ENCODE measurements at regions not wholly inside any gene's neighbourhood (a gene's known extent, or its start where the extent isn't known, plus 50 kb on each side); places are given as distances from the start of the nearest gene placed in this dataset.

- Histone ChIP-seq H3K27ac (ENCODE audit: low read depth, low read length) (no peak overlapping the region), H3K9ac (ENCODE audit: low read depth in 1 of 2, low read length in 2 of 2) (no peak overlapping the region), H3K9me3 (ENCODE audit: control insufficient read depth in 1 of 2, low read length in 2 of 2) (no peaks in the 10 kb centered on the region), H3K27me3 (ENCODE audit: control insufficient read depth in 1 of 2, insufficient read depth in 2 of 2, low read length in 2 of 2) (no peaks in the 10 kb centered on the region), H3K4me1 (ENCODE audit: control insufficient read depth in 1 of 2, insufficient read depth in 2 of 2, low read length in 2 of 2) (no peaks in the 10 kb centered on the region), H3K4me3 (ENCODE audit: low read depth in 1 of 2, low read length in 2 of 2) (no peak overlapping the region), H3K36me3 (ENCODE audit: control insufficient read depth in 1 of 2, insufficient read depth in 2 of 2, low read length in 2 of 2) (no peaks in the 10 kb centered on the region)
Observed at GRCh38 chr5:86824637-86825036, 206.9 kb downstream of the COX7C start.

- Histone ChIP-seq H3K4me1 (ENCODE audit: control insufficient read depth in 1 of 2, insufficient read depth in 2 of 2, low read length in 2 of 2) (no peaks in the 10 kb centered on the region), H3K27ac (ENCODE audit: low read depth, low read length) (no peak overlapping the region), H3K27me3 (ENCODE audit: control insufficient read depth in 1 of 2, insufficient read depth in 2 of 2, low read length in 2 of 2) (no peaks in the 10 kb centered on the region), H3K9ac (ENCODE audit: low read depth in 1 of 2, low read length in 2 of 2) (no peak overlapping the region), H3K36me3 (ENCODE audit: control insufficient read depth in 1 of 2, insufficient read depth in 2 of 2, low read length in 2 of 2) (no peaks in the 10 kb centered on the region), H3K4me3 (ENCODE audit: low read depth in 1 of 2, low read length in 2 of 2) (no peak overlapping the region), H3K9me3 (ENCODE audit: control insufficient read depth in 1 of 2, low read length in 2 of 2) (peaks cover 0 to 3% of the 10 kb centered on the region in 2 donors)
Observed at GRCh38 chr5:86831128-86831527, 213.4 kb downstream of the COX7C start.

GRCh38 chr5:86833868-86834267 lies 216.1 kb downstream of the COX7C start:
- H3K36me3 ChIP-seq (ENCODE audit: control insufficient read depth in 1 of 2, insufficient read depth in 2 of 2, low read length in 2 of 2), result no peaks in the 10 kb centered on the region
- H3K9ac ChIP-seq (ENCODE audit: low read depth in 1 of 2, low read length in 2 of 2), result no peak overlapping the region
- H3K4me3 ChIP-seq (ENCODE audit: low read depth in 1 of 2, low read length in 2 of 2), result no peak overlapping the region
- H3K9me3 ChIP-seq (ENCODE audit: control insufficient read depth in 1 of 2, low read length in 2 of 2), result peaks cover 0 to 3% of the 10 kb centered on the region in 2 donors
- H3K4me1 ChIP-seq (ENCODE audit: control insufficient read depth in 1 of 2, insufficient read depth in 2 of 2, low read length in 2 of 2), result no peaks in the 10 kb centered on the region
- no peaks in the 10 kb centered on the region for H3K27me3 ChIP-seq (ENCODE audit: control insufficient read depth in 1 of 2, insufficient read depth in 2 of 2, low read length in 2 of 2)
- no peak overlapping the region for H3K27ac ChIP-seq (ENCODE audit: low read depth, low read length)

- H3K4me1 ChIP-seq (ENCODE audit: control insufficient read depth in 1 of 2, insufficient read depth in 2 of 2, low read length in 2 of 2), result no peaks in the 10 kb centered on the region
- H3K4me3 ChIP-seq (ENCODE audit: low read depth in 1 of 2, low read length in 2 of 2), result no peak overlapping the region
- no peak overlapping the region for H3K9ac ChIP-seq (ENCODE audit: low read depth in 1 of 2, low read length in 2 of 2)
- H3K27ac ChIP-seq (ENCODE audit: low read depth, low read length), result no peak overlapping the region
- no peaks in the 10 kb centered on the region for H3K27me3 ChIP-seq (ENCODE audit: control insufficient read depth in 1 of 2, insufficient read depth in 2 of 2, low read length in 2 of 2)
- H3K36me3 ChIP-seq (ENCODE audit: control insufficient read depth in 1 of 2, insufficient read depth in 2 of 2, low read length in 2 of 2), result no peaks in the 10 kb centered on the region
- H3K9me3 ChIP-seq (ENCODE audit: control insufficient read depth in 1 of 2, low read length in 2 of 2), result no peaks in the 10 kb centered on the region
Observed at GRCh38 chr5:86837610-86838009, 219.9 kb downstream of the COX7C start.

GRCh38 chr5:86838083-86838482 lies 220.3 kb downstream of the COX7C start:
- Histone ChIP-seq H3K4me3 (ENCODE audit: low read depth in 1 of 2, low read length in 2 of 2) (no peak overlapping the region), H3K36me3 (ENCODE audit: control insufficient read depth in 1 of 2, insufficient read depth in 2 of 2, low read length in 2 of 2) (no peaks in the 10 kb centered on the region), H3K27me3 (ENCODE audit: control insufficient read depth in 1 of 2, insufficient read depth in 2 of 2, low read length in 2 of 2) (no peaks in the 10 kb centered on the region), H3K27ac (ENCODE audit: low read depth, low read length) (no peak overlapping the region), H3K4me1 (ENCODE audit: control insufficient read depth in 1 of 2, insufficient read depth in 2 of 2, low read length in 2 of 2) (no peaks in the 10 kb centered on the region), H3K9ac (ENCODE audit: low read depth in 1 of 2, low read length in 2 of 2) (no peak overlapping the region), H3K9me3 (ENCODE audit: control insufficient read depth in 1 of 2, low read length in 2 of 2) (no peaks in the 10 kb centered on the region)

- Histone ChIP-seq H3K27me3 (ENCODE audit: control insufficient read depth in 1 of 2, insufficient read depth in 2 of 2, low read length in 2 of 2) (no peaks in the 10 kb centered on the region), H3K4me1 (ENCODE audit: control insufficient read depth in 1 of 2, insufficient read depth in 2 of 2, low read length in 2 of 2) (no peaks in the 10 kb centered on the region), H3K36me3 (ENCODE audit: control insufficient read depth in 1 of 2, insufficient read depth in 2 of 2, low read length in 2 of 2) (no peaks in the 10 kb centered on the region), H3K4me3 (ENCODE audit: low read depth in 1 of 2, low read length in 2 of 2) (no peak overlapping the region), H3K9me3 (ENCODE audit: control insufficient read depth in 1 of 2, low read length in 2 of 2) (no peaks in the 10 kb centered on the region), H3K9ac (ENCODE audit: low read depth in 1 of 2, low read length in 2 of 2) (no peak overlapping the region), H3K27ac (ENCODE audit: low read depth, low read length) (no peak overlapping the region)
Observed at GRCh38 chr5:86841000-86841644, 223.4 kb downstream of the COX7C start.

- Histone ChIP-seq H3K27ac (ENCODE audit: low read depth, low read length) (no peak overlapping the region), H3K9me3 (ENCODE audit: control insufficient read depth in 1 of 2, low read length in 2 of 2) (no peaks in the 10 kb centered on the region), H3K27me3 (ENCODE audit: control insufficient read depth in 1 of 2, insufficient read depth in 2 of 2, low read length in 2 of 2) (no peaks in the 10 kb centered on the region), H3K36me3 (ENCODE audit: control insufficient read depth in 1 of 2, insufficient read depth in 2 of 2, low read length in 2 of 2) (no peaks in the 10 kb centered on the region), H3K9ac (ENCODE audit: low read depth in 1 of 2, low read length in 2 of 2) (no peak overlapping the region), H3K4me1 (ENCODE audit: control insufficient read depth in 1 of 2, insufficient read depth in 2 of 2, low read length in 2 of 2) (no peaks in the 10 kb centered on the region), H3K4me3 (ENCODE audit: low read depth in 1 of 2, low read length in 2 of 2) (no peak overlapping the region)
Observed at GRCh38 chr5:86858442-86858841, 240.7 kb downstream of the COX7C start.

- Histone ChIP-seq H3K9me3 (ENCODE audit: control insufficient read depth in 1 of 2, low read length in 2 of 2) (no peaks in the 10 kb centered on the region), H3K9ac (ENCODE audit: low read depth in 1 of 2, low read length in 2 of 2) (no peak overlapping the region), H3K27ac (ENCODE audit: low read depth, low read length) (no peak overlapping the region), H3K4me1 (ENCODE audit: control insufficient read depth in 1 of 2, insufficient read depth in 2 of 2, low read length in 2 of 2) (no peaks in the 10 kb centered on the region), H3K36me3 (ENCODE audit: control insufficient read depth in 1 of 2, insufficient read depth in 2 of 2, low read length in 2 of 2) (no peaks in the 10 kb centered on the region), H3K4me3 (ENCODE audit: low read depth in 1 of 2, low read length in 2 of 2) (no peak overlapping the region), H3K27me3 (ENCODE audit: control insufficient read depth in 1 of 2, insufficient read depth in 2 of 2, low read length in 2 of 2) (no peaks in the 10 kb centered on the region)
Observed at GRCh38 chr5:86861512-86861911, 243.8 kb downstream of the COX7C start.

- Histone ChIP-seq H3K9ac (ENCODE audit: low read depth in 1 of 2, low read length in 2 of 2) (no peak overlapping the region), H3K9me3 (ENCODE audit: control insufficient read depth in 1 of 2, low read length in 2 of 2) (no peaks in the 10 kb centered on the region), H3K27me3 (ENCODE audit: control insufficient read depth in 1 of 2, insufficient read depth in 2 of 2, low read length in 2 of 2) (no peaks in the 10 kb centered on the region), H3K4me3 (ENCODE audit: low read depth in 1 of 2, low read length in 2 of 2) (no peak overlapping the region), H3K36me3 (ENCODE audit: control insufficient read depth in 1 of 2, insufficient read depth in 2 of 2, low read length in 2 of 2) (no peaks in the 10 kb centered on the region), H3K4me1 (ENCODE audit: control insufficient read depth in 1 of 2, insufficient read depth in 2 of 2, low read length in 2 of 2) (no peaks in the 10 kb centered on the region), H3K27ac (ENCODE audit: low read depth, low read length) (no peak overlapping the region)
Observed at GRCh38 chr5:86862093-86862492, 244.4 kb downstream of the COX7C start.

GRCh38 chr5:86864051-86864450 lies 246.3 kb downstream of the COX7C start:
- H3K9ac ChIP-seq (ENCODE audit: low read depth in 1 of 2, low read length in 2 of 2), result no peak overlapping the region
- H3K4me3 ChIP-seq (ENCODE audit: low read depth in 1 of 2, low read length in 2 of 2), result no peak overlapping the region
- H3K27ac ChIP-seq (ENCODE audit: low read depth, low read length), result no peak overlapping the region

More at GRCh38 chr5:86864051-86864450, 246.3 kb downstream of the COX7C start:
- Histone ChIP-seq H3K36me3 (ENCODE audit: control insufficient read depth in 1 of 2, insufficient read depth in 2 of 2, low read length in 2 of 2) (no peaks in the 10 kb centered on the region), H3K9me3 (ENCODE audit: control insufficient read depth in 1 of 2, low read length in 2 of 2) (no peaks in the 10 kb centered on the region), H3K4me1 (ENCODE audit: control insufficient read depth in 1 of 2, insufficient read depth in 2 of 2, low read length in 2 of 2) (no peaks in the 10 kb centered on the region), H3K27me3 (ENCODE audit: control insufficient read depth in 1 of 2, insufficient read depth in 2 of 2, low read length in 2 of 2) (no peaks in the 10 kb centered on the region)

Data from duodenal mucosa (tissue), 2 donors.